CD4-positive, alpha-beta T cell treated with Interleukin-17A for 1 hour (primary cell): ENCODE measurements at regions not wholly inside any gene's neighbourhood (a gene's known extent, or its start where the extent isn't known, plus 50 kb on each side); places are given as distances from the start of the nearest gene placed in this dataset.
"Not testable (repeated sequence)": the region's sequence is repeated elsewhere in the genome, so short reads cannot be mapped to it uniquely, and the experiment has no call there.

Experiments used
- DNase-seq: peaks from one replicate; pipeline ENCODE4 v3.0.0-alpha.2; 2020

- DNase-seq = not testable (repeated sequence)
Measured at GRCh38 chr4:121616449-121616848, 80.3 kb downstream of the ANXA5 start.

DNA sequence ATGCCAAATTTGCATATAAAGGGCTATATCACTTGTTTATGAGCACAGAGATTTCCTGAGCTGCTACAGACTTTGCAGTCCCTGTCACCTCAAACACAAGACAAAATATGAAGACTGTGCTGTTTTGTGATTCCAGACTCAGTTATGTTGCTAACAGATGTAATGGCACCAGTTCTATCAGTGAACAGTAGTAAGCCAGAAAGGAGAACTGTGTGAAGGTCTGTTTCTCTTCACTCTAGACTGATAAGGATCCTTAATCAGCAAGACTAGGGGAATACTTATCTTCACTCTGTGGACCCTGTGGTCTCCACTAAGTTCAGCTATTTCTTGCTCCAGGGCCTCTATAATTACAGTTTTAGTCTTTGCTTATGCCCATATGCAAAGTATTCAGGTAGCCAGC is 82.7 kb downstream of the ANXA5 start:
- no peak for DNase-seq

DNA sequence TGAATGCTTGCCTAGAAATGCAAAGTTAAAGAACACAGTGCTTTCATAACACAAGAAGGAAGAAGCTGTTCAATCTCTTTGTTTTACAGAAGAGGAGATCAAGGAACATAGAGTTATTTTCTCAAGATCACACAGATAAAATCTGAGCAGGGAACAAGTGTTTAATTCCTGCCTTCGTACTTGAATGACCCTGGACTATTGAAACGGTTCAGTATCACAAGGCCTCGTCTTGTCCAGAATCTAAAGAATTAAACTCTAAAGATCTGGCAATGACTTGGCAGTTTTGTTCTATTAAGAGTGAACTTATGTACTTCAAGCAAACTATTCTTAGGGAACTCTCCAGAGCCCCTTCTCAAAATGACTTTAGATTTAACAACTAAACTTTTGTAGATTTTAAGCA is 97.7 kb downstream of the ANXA5 start:
- DNase-seq = no peak

DNA sequence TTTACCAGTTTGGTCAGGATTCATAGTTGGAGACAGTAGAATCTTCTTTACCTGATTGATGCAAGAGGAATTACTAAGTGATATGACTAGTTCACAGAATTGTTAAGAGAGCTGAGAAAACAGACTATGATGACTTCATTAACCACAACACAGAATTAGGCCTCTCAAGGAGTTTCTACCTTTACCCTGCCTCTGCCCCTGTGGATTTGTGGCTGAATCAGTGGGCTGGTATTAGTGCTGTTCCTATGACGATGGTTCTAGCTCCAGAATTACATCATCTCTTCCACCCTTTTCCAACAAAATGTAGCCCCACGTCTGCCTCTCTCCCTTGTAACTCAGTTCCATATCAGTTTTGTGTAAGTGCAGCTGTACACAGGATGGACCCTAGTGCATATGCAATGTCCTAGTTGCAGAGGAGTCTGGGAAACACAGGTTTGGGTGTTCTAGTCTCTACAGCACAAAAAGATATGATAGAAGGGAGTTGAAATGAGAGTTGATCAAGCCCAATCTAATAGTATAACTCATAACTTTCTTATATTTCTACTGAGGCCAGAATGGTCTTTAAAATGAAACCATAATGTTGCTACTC is 99.3 kb downstream of the ANXA5 start:
- DNase-seq = no peak

GRCh38 chr4:121594796-121595526 is 101.8 kb downstream of the ANXA5 start:
- DNase-seq = no peak

- DNase-seq = no peak
Measured at GRCh38 chr4:121593760-121594159, 103.0 kb downstream of the ANXA5 start.

DNA sequence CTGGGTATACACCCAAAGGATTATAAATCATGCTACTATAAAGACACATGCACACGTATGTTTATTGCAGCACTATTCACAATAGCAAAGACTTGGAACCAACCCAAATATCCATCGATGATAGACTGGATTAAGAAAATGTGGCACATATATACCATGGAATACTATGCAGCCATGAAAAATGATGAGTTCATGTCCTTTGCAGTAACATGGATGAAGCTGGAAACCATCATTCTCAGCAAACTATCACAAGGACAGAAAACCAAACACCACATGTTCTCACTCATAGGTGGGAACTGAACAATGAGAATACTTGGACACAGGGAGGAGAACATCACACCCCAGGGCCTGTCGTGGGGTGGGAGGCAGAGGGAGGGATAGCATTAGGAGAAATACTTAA is 104.5 kb downstream of the ANXA5 start:
- DNase-seq = not testable (repeated sequence)

DNA sequence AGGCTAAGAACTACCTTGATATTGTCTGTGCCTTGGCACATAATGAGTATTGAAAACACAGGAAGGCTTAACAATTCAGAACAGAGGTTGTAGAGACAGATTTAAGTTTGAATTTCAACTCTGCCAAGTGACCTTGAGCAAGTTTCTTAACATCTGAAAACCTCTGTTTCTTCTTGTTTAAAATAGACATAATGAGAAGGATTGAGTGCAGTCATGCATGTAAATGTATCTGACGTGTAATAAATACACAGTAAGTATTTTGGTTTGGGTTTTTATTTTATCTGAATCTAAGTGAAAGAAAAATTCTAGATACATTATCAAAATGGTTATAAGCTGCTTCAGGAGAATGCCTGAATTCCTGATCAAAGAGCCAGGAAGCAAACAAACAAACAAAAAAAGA is 111.9 kb downstream of the ANXA5 start:
- no peak for DNase-seq

GRCh38 chr4:121583396-121583795 is 113.4 kb downstream of the ANXA5 start:
- no peak for DNase-seq

DNA sequence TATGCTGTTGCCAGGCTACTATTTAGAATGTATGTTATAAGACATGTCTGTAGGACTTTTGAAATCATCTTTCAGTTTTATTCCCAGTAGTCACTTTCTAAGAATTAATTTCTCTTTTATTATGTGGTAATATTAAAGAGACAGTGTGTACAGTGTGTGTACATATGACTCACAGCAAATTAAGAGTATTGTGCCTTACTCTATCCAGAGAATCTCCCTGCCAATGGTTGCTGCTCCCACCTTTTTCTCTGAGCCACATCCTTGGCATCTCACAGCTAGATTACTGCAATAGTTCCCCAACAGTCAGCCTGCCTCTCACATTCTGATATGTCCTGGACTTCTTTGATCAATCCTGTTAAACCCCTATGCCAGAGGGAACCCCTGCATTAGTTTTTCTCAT is 114.5 kb downstream of the ANXA5 start:
- no peak for DNase-seq

DNA sequence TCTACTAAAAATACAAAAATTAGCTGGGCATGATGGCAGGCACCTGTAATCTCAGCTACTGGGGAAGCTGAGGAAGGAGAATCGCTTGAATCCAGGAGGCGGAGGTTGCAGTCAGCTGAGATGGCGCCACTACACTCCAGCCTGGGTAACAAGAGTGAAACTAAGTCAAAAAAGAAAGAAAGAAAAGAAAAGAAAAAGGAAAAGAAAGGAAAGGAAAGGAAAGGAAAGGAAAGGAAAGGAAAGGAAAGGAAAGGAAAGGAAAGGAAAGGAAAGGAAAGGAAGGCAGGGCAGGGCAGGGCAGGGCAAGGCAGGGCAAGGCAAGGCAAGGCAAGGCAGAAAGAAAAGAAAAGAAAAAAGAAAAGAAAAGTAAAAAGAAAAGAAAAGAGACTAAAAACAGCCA is 121.4 kb downstream of the ANXA5 start:
- DNase-seq = not testable (repeated sequence)

- no peak for DNase-seq
Measured at GRCh38 chr4:121574618-121575017, 122.2 kb downstream of the ANXA5 start.

DNA sequence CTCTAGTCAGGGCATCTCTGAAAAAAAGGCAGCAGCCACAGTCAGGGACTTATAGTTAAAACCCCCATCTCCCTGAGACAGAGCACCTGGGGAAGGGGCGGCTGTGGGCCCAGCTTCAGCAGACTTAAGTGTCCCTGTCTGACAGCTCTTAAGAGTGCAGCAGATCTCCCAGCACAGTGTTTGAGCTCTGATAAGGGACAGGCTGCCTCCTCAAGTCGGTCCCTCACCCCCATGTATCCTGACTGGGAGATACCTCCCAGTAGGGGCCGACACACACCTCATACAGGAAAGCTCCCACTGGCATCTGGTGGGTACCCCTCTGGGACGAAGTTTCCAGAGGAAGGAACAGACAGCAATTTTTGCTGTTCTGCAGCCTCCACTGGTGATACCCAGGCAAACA is 129.0 kb downstream of the ANXA5 start:
- no peak for DNase-seq

GRCh38 chr4:121564840-121565375 is 131.9 kb downstream of the ANXA5 start:
- DNase-seq = no peak

GRCh38 chr4:121562811-121563210 is 134.0 kb downstream of the ANXA5 start:
- DNase-seq = no peak

DNA sequence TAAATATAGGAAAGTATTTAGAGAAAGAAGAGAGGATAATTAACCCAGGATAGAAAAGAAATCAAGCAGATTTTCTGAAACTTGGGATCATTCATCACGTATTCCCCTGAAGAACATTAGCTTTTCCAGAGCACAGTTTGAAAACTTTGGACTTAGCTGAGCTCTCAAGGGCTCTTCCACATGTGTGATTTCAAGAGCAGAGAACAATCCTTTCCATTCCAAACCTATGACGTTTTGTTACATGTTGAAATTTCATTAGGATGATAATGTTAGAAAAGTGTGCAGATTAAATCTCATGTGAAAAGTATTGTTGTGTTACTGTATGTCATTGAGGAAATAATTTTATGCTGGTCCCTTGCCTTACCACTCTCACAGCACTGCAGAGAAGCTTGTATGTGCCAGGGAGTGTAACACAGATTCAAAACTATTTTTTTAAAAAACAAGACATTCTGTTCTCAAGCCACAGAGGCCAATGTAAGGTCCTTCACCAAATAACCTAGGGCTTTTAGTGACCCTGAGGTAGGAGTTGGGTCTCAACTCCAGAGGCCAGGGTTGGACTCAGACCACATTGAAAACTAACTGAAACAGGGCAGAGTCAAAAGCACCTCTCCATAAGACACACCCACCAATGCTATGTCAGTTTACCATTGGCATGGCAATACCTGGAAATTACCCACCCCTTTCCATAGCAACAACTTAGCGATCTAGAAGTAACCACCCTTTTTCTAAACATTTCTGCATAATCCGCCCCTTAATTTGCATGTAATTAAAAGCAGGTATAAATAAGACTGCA is 141.3 kb downstream of the ANXA5 start:
- no peak for DNase-seq

DNA sequence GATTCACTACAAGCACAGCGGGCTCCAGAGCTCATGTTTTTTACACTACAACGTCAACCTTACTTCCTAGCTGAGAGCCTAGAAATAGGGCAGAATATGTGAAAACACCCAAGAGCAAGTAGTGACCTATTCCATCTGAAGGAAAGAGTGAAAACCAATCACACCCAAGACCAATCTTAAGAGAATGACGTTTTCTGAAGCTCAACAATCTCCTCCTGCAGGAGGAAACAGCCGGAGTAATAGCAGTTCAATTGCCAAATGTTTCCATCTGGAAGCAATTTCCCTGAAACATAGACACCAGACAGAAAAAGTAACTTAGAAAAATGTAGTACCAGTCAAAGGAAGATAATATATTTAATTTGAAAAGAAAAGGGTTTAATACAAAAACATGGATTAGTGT is 142.4 kb downstream of the ANXA5 start:
- DNase-seq = no peak

DNA sequence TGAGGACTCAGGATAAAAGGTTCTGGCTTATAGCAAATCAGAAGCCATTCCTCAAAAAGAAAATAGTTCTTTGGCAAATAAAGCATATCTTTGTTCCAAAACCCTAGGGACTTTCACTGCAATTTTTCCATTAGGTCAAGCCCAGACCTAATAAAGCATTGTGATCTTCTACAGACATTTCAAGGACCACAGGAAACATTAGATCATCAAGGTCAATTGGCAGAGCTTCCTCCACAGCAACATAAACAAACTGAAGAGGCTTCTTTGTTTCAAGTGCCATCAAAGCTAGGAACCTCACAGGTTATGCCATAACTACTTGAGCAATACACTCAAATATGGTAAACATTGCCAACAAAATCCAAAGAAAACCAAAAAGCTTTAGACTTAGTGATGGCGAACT is 144.9 kb downstream of the ANXA5 start:
- no peak for DNase-seq

DNA sequence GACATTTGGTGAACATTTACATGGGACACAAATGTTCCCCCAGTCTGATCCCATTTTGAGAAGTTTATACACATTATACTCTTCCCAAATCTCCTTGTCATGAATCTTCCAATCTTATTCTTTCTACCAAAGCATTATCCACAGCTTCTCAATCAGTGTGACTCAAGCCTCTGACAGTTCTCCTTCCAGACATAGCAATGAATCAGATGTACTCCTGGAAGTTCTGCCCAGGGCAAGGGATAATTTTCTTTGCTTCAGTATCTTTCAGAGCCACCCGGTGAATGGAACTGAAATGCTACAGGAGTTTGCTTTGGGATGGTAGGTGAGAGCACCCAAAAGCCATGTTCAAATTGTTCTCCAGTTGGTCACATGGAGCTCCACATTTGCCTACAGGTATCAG is 145.5 kb downstream of the ANXA5 start:
- DNase-seq = no peak

DNA sequence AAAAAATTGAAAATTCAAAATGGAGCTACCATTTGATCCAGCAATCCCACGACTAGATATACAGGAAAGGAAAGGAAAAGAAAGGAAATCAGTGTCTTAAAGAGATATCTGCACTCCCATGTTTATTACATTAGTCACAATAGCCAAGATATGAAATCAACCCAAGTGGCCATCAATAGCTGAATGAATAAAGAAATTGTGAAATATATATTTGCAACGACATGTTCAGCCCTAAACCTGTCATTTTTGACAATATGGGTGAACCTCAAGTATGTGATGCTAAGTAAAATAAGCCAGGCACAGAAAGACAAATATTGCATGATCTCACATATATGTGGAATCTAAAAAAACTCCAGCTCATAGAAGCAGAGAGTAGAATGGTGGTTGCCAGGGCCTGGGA is 155.1 kb downstream of the ANXA5 start:
- no peak for DNase-seq

- no peak for DNase-seq
Measured at GRCh38 chr4:121535351-121535750, 154.5 kb upstream of the QRFPR start.

DNA sequence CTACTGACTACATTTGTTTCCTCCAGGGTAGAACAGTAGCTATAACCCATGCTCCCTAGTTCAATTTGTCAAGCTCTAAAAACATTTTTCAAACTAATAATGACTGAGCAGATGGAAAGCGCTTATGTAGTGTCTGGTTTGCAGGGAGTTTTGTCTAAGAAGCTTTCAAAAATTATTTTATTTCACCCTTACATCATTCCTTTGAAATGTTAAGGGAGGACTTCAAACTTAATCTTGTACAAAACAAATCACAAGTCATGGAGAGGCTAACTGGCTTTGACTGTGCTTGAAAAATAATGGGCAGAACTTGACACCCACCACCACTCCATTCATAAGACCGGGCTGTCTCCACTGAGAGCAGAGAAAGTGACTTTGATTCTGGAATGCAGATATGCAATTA is 153.4 kb upstream of the QRFPR start:
- DNase-seq = no peak

DNA sequence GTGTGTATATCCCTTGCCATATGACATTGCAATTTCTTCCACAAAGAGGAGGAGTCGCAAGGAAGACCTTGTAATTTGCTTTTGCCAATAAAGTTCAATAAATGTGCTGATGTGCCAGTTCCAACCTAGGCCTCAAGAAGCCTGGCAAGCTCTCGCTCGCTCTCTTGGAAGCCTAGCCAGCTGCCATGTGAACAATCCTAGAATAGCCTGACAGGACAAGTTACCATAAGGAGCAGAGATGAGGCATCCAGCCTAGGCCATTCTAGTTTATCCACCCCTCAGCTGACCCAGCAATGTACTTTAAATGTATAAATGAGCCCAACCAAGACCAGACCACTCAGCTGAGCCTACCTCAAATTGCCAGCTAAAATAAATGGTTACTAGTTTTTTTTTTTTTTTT is 145.7 kb upstream of the QRFPR start:
- DNase-seq = no peak
